ENCODE measurements at regions not wholly inside any gene's neighbourhood (a gene's known extent, or its start where the extent isn't known, plus 50 kb on each side); places are given as distances from the start of the nearest gene placed in this dataset.

DNA sequence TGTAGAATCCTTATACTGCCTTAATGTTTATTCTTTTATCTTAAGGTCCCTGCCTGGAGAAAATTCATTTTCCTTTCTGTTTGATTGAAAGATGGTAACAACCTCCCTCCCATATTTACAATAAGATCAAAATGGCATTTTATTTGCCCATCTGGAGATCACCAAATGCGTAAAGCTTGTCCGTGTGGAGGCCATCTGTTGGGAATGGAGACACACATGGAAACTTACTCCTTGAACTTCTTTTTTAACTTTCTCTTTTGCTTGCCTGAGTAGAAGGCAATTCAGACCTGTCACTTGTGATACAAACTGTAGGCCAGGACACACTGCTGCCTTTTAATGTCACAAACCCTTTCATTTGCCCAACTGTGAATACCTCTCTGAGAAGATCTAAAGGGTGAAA, 144.8 kb upstream of the CEP162 start:
- no peaks in the 10 kb centered on the region for H3K9me3 ChIP-seq
- no peak overlapping the region for H3K9ac ChIP-seq
- H3K27me3 ChIP-seq: no peaks in the 10 kb centered on the region
- peaks cover 18% of the 10 kb centered on the region for H3K4me1 ChIP-seq
- no peaks in the 10 kb centered on the region for H4K20me1 ChIP-seq
- no peak overlapping the region for H3K4me3 ChIP-seq
- H3K27ac ChIP-seq: no peak overlapping the region
- no peaks in the 10 kb centered on the region for H3K36me3 ChIP-seq
- TF ChIP-seq Cebpa-rat (IDR thresholded peaks at IDR 0.05): no peak
- H3K4me2 ChIP-seq: peak overlapping the region; percentile 47

DNA sequence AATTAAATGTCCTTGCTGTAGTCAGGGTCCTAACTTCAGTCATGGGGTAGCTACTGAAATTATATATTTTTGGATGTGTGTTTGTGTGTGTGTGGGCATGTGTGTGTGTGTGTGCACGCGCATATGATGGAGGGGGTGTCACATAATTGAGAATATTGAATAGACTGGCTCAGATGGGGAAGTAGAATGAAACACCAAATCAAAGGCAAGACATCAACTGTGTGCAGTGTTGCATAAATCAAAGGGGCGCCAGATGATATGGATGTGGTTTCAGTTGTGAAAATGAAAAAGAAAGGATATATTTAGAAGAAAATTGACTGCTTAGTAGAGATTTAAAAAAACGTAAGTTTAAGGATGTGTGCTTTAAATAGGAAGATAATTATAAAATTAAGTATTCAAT, 144.2 kb upstream of the CEP162 start:
- Histone ChIP-seq H3K27ac (no peak overlapping the region), H4K20me1 (no peaks in the 10 kb centered on the region), H3K4me2 (peak overlapping the region; percentile 12; the same call in 1 of the 2 replicates), H3K9ac (no peak overlapping the region), H3K27me3 (no peaks in the 10 kb centered on the region), H3K4me1 (peaks cover 18% of the 10 kb centered on the region), H3K36me3 (no peaks in the 10 kb centered on the region), H3K4me3 (no peak overlapping the region), H3K9me3 (no peaks in the 10 kb centered on the region)
- no peak for TF ChIP-seq Cebpa-rat (IDR thresholded peaks at IDR 0.05)

DNA sequence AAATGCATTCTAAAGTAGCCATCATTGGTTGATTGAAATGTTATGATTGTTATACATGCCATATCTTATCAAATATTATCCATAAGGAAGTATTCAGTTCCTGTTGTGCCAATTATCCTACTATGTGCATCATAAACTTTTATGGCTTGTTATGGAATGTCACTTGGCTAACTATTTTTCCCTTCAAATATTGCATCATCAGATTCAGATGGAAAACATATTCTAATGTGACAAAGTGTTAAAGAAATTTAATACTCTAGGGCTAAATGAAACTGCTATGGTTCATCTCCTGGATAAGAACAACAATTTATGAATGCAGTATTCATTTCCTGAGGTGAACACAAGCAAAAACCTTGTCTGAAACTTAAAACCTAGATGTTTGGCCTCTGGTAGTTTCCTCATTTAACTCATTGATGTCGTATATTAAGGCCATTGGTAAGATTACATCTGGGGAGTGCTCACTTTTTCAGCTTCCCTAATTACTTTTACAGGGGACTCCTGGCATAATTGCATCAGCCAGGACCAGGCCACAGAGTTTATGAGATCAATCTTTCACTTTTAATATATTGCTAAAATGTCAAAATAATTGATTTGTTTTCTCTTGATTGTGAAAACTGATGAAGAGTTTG, 134.9 kb upstream of the CEP162 start:
- Histone ChIP-seq H3K9me3 (no peaks in the 10 kb centered on the region), H3K4me3 (no peak overlapping the region), H4K20me1 (no peaks in the 10 kb centered on the region), H3K4me1 (no peaks in the 10 kb centered on the region), H3K9ac (no peak overlapping the region), H3K4me2 (no peak overlapping the region), H3K27me3 (no peaks in the 10 kb centered on the region), H3K36me3 (no peaks in the 10 kb centered on the region), H3K27ac (no peak overlapping the region)
- no peak for TF ChIP-seq Cebpa-rat (IDR thresholded peaks at IDR 0.05)

DNA sequence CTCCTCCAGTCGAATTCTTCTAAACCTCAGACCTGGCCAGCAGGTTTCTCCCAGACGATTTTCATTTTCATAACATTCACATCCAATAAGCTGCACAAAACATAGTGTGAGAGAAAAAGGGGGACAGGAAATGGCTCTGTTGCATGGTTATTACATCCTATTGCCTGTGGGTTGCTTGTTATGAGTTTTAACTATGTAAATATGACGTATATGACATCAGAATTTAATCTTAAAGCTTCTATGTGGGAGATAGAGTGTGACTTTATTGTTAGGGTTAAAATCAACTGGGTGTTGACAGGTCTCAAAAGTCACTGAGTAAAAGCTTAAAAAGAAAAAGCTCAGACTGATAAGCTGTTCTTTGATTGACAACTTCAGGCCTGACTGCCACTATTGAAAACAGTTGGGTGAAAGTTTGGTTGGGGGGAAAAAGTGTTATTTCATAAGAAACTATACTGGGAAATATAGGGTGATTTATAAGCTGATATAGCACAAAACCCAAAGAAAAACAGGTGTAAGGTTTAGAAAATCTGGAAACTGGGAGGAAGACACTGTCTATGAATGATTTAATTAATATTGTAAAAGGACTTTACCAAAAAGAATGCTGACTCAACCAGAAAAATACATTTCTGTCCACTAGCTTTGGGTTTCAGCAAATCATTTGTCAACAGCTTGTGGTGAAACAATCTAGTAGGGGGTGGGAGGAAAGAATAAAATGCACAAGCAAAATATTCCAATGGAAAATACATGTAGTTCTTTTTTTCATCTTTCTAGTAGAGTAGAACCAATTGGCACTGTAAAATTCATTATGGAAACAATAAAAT, 134.1 kb upstream of the CEP162 start:
- H3K27me3 ChIP-seq: no peaks in the 10 kb centered on the region
- H3K4me3 ChIP-seq: no peak overlapping the region
- no peaks in the 10 kb centered on the region for H3K4me1 ChIP-seq
- no peak overlapping the region for H3K27ac ChIP-seq
- TF ChIP-seq Cebpa-rat (IDR thresholded peaks at IDR 0.05): no peak
- no peak overlapping the region for H3K9ac ChIP-seq
- no peaks in the 10 kb centered on the region for H3K9me3 ChIP-seq
- no peaks in the 10 kb centered on the region for H4K20me1 ChIP-seq
- no peaks in the 10 kb centered on the region for H3K36me3 ChIP-seq
- H3K4me2 ChIP-seq: no peak overlapping the region

DNA sequence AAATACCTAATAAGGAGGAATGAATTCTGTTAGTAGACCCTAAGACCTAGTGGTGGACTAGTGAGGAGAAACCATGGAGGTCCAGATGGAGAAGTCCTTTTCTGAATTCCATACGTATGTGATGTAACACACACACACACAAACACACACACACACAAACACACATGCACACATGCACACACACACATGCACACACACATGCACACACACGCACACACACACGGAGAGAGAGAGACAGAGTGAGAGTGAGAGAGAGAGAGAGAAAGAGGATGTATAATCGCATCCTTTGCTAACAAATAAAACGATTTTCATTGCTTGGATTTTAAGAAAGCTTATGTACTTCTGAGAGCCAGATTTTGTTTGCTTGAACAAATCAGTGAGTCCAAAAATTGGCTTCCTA, 132.6 kb upstream of the CEP162 start:
- Histone ChIP-seq H4K20me1 (no peaks in the 10 kb centered on the region), H3K36me3 (no peaks in the 10 kb centered on the region), H3K9me3 (no peaks in the 10 kb centered on the region), H3K4me2 (no peak overlapping the region), H3K27ac (no peak overlapping the region), H3K4me1 (no peaks in the 10 kb centered on the region), H3K4me3 (no peak overlapping the region), H3K27me3 (no peaks in the 10 kb centered on the region), H3K9ac (no peak overlapping the region)
- no peak for TF ChIP-seq Cebpa-rat (IDR thresholded peaks at IDR 0.05)

DNA sequence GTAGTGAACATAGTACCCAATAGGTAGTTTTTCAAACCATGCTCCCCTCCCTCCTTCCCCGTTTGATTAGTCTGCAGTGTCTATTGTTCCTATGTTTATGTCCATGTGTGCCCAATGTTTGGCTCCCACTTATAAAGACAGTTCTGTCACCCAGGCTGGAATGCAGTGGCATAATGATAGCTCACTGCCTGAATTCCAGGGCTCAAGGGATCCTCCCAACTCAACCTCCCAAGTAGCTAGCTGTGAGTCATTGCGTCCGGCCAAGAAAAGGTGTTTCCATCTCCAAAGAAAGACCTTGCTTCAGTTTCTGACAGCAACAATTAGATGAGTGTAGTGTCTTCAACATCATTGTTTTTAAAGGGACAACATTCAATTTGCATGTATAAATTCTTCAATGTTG, 131.1 kb upstream of the CEP162 start:
- H4K20me1 ChIP-seq: no peaks in the 10 kb centered on the region
- H3K27me3 ChIP-seq: no peaks in the 10 kb centered on the region
- H3K27ac ChIP-seq: no peak overlapping the region
- H3K36me3 ChIP-seq: no peaks in the 10 kb centered on the region
- H3K9me3 ChIP-seq: no peaks in the 10 kb centered on the region
- H3K4me2 ChIP-seq: no peak overlapping the region
- TF ChIP-seq Cebpa-rat (IDR thresholded peaks at IDR 0.05): no peak
- H3K4me3 ChIP-seq: no peak overlapping the region
- no peak overlapping the region for H3K9ac ChIP-seq
- H3K4me1 ChIP-seq: no peaks in the 10 kb centered on the region

DNA sequence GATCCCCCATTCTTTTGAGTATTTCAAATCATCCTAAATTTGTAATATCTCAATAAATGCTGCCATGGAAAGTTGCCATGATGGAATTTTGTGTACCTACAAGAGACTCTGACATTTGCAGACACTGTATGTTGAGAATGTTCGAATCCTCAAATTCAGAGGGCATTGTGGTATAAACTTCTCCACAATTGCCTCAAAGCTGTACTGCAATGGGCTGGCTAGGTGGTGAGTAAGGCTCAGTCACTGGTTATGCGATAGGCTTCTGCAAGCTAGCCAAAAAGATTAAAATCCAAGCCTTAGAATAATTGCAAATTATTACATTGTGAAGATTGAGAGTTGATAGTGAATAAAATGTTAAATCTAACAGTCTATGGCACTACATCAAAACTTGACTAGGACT, 130.2 kb upstream of the CEP162 start:
- H3K27me3 ChIP-seq: no peaks in the 10 kb centered on the region
- TF ChIP-seq Cebpa-rat (IDR thresholded peaks at IDR 0.05): no peak
- no peaks in the 10 kb centered on the region for H3K9me3 ChIP-seq
- H3K27ac ChIP-seq: no peak overlapping the region
- H3K9ac ChIP-seq: no peak overlapping the region
- H3K4me1 ChIP-seq: no peaks in the 10 kb centered on the region
- no peak overlapping the region for H3K4me2 ChIP-seq
- no peaks in the 10 kb centered on the region for H3K36me3 ChIP-seq
- H4K20me1 ChIP-seq: no peaks in the 10 kb centered on the region
- H3K4me3 ChIP-seq: no peak overlapping the region

DNA sequence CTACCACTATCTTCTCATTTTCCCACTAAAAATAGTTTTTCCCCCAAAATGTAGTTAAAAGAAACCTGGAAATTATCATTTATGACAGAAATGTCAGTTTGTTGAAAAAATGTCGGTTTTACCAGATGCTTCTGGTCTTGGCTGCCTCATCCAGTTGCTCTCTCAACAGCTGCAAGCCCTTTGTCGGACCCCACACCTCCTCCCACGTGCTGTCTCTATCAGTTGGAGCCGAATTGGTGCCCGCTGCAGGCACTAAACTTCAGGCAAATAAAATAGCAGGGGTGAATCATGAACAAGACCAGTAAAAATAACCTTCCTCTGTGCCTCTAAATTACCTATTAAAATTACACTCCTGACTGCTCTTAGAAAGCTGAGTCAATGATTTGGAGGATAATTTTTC, 129.5 kb upstream of the CEP162 start:
- H3K9ac ChIP-seq: no peak overlapping the region
- H3K4me1 ChIP-seq: no peaks in the 10 kb centered on the region
- H3K36me3 ChIP-seq: no peaks in the 10 kb centered on the region
- H4K20me1 ChIP-seq: no peaks in the 10 kb centered on the region
- no peak for TF ChIP-seq Cebpa-rat (IDR thresholded peaks at IDR 0.05)
- no peaks in the 10 kb centered on the region for H3K9me3 ChIP-seq
- H3K27me3 ChIP-seq: no peaks in the 10 kb centered on the region
- no peak overlapping the region for H3K27ac ChIP-seq
- H3K4me3 ChIP-seq: no peak overlapping the region
- H3K4me2 ChIP-seq: no peak overlapping the region

DNA sequence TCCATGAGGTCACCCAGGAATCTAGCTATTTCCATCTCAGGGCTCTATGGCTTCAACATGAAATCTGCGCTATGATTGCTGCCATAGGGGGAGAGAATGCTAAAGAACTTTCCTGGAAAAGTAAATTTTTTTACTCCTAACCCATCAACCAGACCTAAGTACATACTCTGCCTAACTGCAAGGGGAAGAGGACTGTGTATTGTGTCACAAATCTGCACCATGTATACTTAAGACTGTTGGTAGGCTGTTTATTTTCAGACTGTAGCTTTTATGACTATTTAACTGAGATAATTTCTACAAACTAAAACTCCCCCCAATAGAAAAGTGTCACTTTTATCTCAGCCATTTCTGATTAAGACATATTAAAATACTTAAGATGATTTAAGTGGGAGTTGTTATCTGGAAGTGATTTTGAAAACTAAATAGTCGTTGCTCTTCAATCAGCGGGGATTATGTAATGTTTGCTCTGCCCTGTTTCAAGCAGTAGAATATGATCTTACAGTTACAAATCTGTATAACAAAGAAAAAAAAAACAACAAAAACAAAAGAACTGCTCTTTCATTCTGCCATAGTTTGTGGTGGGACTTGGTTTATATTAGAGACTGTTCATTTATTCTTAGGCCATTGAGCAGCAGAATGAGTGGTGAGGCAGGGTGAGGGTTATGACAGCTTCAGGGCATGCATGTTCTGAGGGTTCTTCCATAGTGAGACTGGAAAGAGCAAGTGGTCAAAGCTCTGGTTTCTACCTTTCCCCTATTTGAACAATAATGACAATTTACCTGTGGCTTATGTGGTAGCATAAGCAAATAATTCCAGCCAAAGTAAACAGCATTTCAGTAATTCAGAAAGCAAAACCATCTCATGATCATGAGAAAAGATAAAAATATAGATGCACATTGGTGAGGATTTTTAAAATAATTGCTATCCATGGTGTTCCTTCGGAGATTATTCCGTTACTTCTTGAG, 126.3 kb upstream of the CEP162 start:
- H3K4me3 ChIP-seq: no peak overlapping the region
- no peak overlapping the region for H3K9ac ChIP-seq
- H3K4me1 ChIP-seq: no peaks in the 10 kb centered on the region
- H3K9me3 ChIP-seq: no peaks in the 10 kb centered on the region
- no peak overlapping the region for H3K27ac ChIP-seq
- no peak overlapping the region for H3K4me2 ChIP-seq
- H3K27me3 ChIP-seq: no peaks in the 10 kb centered on the region
- TF ChIP-seq Cebpa-rat (IDR thresholded peaks at IDR 0.05): no peak
- no peaks in the 10 kb centered on the region for H3K36me3 ChIP-seq
- H4K20me1 ChIP-seq: no peaks in the 10 kb centered on the region

DNA sequence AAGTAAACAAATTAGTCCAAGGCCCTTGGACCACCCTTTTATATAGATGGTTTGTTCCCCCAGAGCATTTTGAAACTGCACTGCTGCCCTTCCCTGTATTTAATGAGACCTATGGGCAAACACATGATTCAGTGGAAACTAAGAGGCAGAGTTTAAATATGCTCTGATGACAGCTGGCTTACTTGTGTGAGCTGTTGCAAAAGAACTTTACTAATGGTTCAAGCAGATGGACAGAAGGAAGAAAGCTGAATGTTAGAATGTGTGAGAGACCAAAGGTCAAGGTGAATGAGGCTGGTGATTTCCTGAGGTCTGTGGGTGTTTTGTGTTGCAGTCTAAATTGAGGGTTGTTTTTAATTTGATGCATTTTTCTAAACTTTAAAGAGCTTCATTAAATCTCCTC, 123.0 kb upstream of the CEP162 start:
- no peak overlapping the region for H3K27ac ChIP-seq
- H3K9me3 ChIP-seq: no peaks in the 10 kb centered on the region
- H3K36me3 ChIP-seq: no peaks in the 10 kb centered on the region
- no peaks in the 10 kb centered on the region for H3K4me1 ChIP-seq
- H3K4me3 ChIP-seq: no peak overlapping the region
- H3K9ac ChIP-seq: no peak overlapping the region
- no peak overlapping the region for H3K4me2 ChIP-seq
- no peak for TF ChIP-seq Cebpa-rat (IDR thresholded peaks at IDR 0.05)
- no peaks in the 10 kb centered on the region for H3K27me3 ChIP-seq
- H4K20me1 ChIP-seq: no peaks in the 10 kb centered on the region
